ENCODE measurements at regions not wholly inside any gene's neighbourhood (a gene's known extent, or its start where the extent isn't known, plus 50 kb on each side); places are given as distances from the start of the nearest gene placed in this dataset.
"Not testable (repeated sequence)": the region's sequence is repeated elsewhere in the genome, so short reads cannot be mapped to it uniquely, and the experiment has no call there.

GRCh38 chr3:5348229-5348902 lies 160.9 kb downstream of the EDEM1 start:
- no peak for DNase-seq
- intact Hi-C loops (cut with DNase I), result no loop called here

- DNase-seq, result no peak
- intact Hi-C loops (cut with DNase I), result no loop called here
Observed at GRCh38 chr3:5349343-5349742, 161.8 kb downstream of the EDEM1 start.

GRCh38 chr3:5357089-5357488 lies 169.6 kb downstream of the EDEM1 start:
- intact Hi-C loops (cut with DNase I), result no loop called here
- DNase-seq, result no peak

- intact Hi-C loops (cut with DNase I), result no loop called here
- no peak for DNase-seq
Observed at GRCh38 chr3:5358911-5359310, 171.4 kb downstream of the EDEM1 start.

GRCh38 chr3:5360453-5360852 lies 172.9 kb downstream of the EDEM1 start:
- no peak for DNase-seq
- intact Hi-C loops (cut with DNase I), result no loop called here

GRCh38 chr3:5366746-5367145 lies 179.2 kb downstream of the EDEM1 start:
- intact Hi-C loops (cut with DNase I), result no loop called here
- no peak for DNase-seq

GRCh38 chr3:5371555-5371954 lies 184.0 kb downstream of the EDEM1 start:
- intact Hi-C loops (cut with DNase I), result not testable (repeated sequence)

GRCh38 chr3:5376761-5377160 lies 189.3 kb downstream of the EDEM1 start:
- peak in 1 of 10 donors; percentile 73 for DNase-seq
- intact Hi-C loops (cut with DNase I), result no loop called here

More at GRCh38 chr3:5371555-5371954, 184.0 kb downstream of the EDEM1 start:
- not testable (repeated sequence) for DNase-seq

- intact Hi-C loops (cut with DNase I); DNase-seq: not testable (repeated sequence)
Observed at GRCh38 chr3:5379266-5379665, 191.8 kb downstream of the EDEM1 start.

GRCh38 chr3:5383486-5384263 lies 196.2 kb downstream of the EDEM1 start:
- peak in 2 of 10 donors; percentile 15 to 60 for DNase-seq
- intact Hi-C loops (cut with DNase I), result not testable (repeated sequence)

- intact Hi-C loops (cut with DNase I), result no loop called here
- no peak for DNase-seq
Observed at GRCh38 chr3:5384557-5385236, 197.2 kb downstream of the EDEM1 start.

- intact Hi-C loops (cut with DNase I), result no loop called here
- DNase-seq, result no peak
Observed at GRCh38 chr3:5388091-5388490, 200.6 kb downstream of the EDEM1 start.

GRCh38 chr3:5389057-5389456 lies 201.6 kb downstream of the EDEM1 start:
- intact Hi-C loops (cut with DNase I), result no loop called here
- no peak for DNase-seq

GRCh38 chr3:5390221-5390620 lies 202.7 kb downstream of the EDEM1 start:
- no peak for DNase-seq
- intact Hi-C loops (cut with DNase I), result no loop called here

GRCh38 chr3:5390936-5391625 lies 203.6 kb downstream of the EDEM1 start:
- intact Hi-C loops (cut with DNase I), result no loop called here
- DNase-seq, result no peak

- intact Hi-C loops (cut with DNase I), result no loop called here
- no peak for DNase-seq
Observed at GRCh38 chr3:5401002-5401401, 213.5 kb downstream of the EDEM1 start.

GRCh38 chr3:5404718-5405117 lies 217.2 kb downstream of the EDEM1 start:
- no peak for DNase-seq
- intact Hi-C loops (cut with DNase I), result no loop called here

GRCh38 chr3:5411786-5412185 lies 224.3 kb downstream of the EDEM1 start:
- intact Hi-C loops (cut with DNase I), result no loop called here
- no peak for DNase-seq

GRCh38 chr3:5423076-5423475 lies 235.6 kb downstream of the EDEM1 start:
- DNase-seq, result no peak
- intact Hi-C loops (cut with DNase I), result no loop called here

GRCh38 chr3:5423523-5423922 lies 236.0 kb downstream of the EDEM1 start:
- intact Hi-C loops (cut with DNase I), result no loop called here
- no peak for DNase-seq

GRCh38 chr3:5425371-5425770 lies 237.9 kb downstream of the EDEM1 start:
- DNase-seq, result no peak
- intact Hi-C loops (cut with DNase I), result loop anchor here (5.0 kb wide), 1 partner anchor 1372 kb away; no protein-coding TSS in a partner anchor

Data from posterior cingulate gyrus (tissue), 11 donors.